22Rv1 (cell line): ENCODE measurements at regions not wholly inside any gene's neighbourhood (a gene's known extent, or its start where the extent isn't known, plus 50 kb on each side); places are given as distances from the start of the nearest gene placed in this dataset.

ENCODE experiments used
- H3K27ac ChIP-seq: fragments of 450-650 bp; 2 replicates; pipeline ENCODE4 v1.5.1; 2017
- ZFX ChIP-seq: fragments of 450-650 bp; IDR thresholded peaks from 2 replicates; pipeline ENCODE4 v1.6.1; 2017; ENCODE audit warnings: antibody characterized with exemption, borderline replicate concordance
- TF ChIP-seq, protein P1 (sequence below): fragments of 450-650 bp; IDR thresholded peaks from 2 replicates; pipeline ENCODE4 v1.5.1; 2017; ENCODE audit warnings: mild to moderate bottlenecking

DNA sequence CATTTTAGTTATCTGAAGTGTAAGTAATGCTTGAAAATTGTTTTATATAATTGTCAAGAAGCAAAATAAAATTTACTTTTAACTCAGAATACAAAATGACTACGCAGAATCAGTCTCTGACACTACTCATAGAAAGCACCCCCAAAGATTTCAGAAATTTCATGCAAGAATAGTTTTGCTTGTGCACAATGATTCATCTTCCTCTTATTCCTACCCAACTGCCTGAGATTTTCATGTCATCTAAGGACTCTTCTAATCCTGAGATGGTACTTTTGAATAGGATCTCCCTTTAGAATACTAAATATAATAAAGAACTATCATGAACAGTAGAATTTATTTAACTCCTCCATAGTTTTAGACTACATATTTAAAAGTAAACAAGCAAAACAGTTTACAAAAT is 485.3 kb upstream of the MGAT4C start:
- no peak overlapping the region for H3K27ac ChIP-seq
- TF ChIP-seq ZFX, result no peak
- TF ChIP-seq, protein P1, sequence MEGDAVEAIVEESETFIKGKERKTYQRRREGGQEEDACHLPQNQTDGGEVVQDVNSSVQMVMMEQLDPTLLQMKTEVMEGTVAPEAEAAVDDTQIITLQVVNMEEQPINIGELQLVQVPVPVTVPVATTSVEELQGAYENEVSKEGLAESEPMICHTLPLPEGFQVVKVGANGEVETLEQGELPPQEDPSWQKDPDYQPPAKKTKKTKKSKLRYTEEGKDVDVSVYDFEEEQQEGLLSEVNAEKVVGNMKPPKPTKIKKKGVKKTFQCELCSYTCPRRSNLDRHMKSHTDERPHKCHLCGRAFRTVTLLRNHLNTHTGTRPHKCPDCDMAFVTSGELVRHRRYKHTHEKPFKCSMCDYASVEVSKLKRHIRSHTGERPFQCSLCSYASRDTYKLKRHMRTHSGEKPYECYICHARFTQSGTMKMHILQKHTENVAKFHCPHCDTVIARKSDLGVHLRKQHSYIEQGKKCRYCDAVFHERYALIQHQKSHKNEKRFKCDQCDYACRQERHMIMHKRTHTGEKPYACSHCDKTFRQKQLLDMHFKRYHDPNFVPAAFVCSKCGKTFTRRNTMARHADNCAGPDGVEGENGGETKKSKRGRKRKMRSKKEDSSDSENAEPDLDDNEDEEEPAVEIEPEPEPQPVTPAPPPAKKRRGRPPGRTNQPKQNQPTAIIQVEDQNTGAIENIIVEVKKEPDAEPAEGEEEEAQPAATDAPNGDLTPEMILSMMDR, result no peak

DNA sequence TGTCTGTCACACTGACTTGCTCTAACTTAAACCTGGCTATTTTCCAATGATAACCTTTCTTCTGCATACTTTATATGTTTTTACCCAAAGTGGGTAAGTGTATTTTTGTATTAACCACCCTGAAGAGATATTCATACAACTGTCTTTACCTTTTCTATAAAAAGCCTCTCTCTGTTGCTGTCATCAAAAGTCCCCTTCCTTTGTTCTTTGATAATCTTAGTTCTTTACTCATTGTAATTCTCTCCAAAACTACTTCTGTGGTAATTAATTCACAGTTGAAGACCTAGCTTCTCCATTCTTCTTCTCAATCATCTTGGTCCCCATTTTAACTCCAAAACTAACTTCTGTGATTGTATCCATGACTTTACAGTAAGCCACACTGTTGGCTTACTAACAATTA is 479.7 kb upstream of the MGAT4C start:
- no peak for TF ChIP-seq ZFX
- TF ChIP-seq, protein P1, result no peak
- H3K27ac ChIP-seq, result no peak overlapping the region

DNA sequence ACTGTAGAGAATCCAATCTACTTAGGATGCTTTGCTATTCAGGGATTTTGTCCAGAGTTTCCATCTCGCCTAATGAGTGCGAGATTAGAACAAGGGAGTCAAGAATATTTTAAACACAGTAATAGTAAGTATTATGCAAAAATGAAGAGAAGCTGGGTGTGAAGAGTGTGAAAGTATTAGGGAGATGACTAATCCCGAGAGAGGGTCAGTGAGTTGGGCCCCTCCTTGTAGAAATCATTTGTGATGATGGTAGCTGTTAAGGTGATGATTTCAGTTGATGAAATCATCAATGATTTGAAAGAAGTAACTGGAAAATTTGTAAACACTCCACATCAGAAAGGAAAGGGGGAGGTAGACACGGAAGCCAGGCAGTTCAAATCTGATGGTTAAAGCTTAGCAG is 478.9 kb upstream of the MGAT4C start:
- no peak for TF ChIP-seq ZFX
- TF ChIP-seq, protein P1, result no peak
- H3K27ac ChIP-seq, result no peak overlapping the region

DNA sequence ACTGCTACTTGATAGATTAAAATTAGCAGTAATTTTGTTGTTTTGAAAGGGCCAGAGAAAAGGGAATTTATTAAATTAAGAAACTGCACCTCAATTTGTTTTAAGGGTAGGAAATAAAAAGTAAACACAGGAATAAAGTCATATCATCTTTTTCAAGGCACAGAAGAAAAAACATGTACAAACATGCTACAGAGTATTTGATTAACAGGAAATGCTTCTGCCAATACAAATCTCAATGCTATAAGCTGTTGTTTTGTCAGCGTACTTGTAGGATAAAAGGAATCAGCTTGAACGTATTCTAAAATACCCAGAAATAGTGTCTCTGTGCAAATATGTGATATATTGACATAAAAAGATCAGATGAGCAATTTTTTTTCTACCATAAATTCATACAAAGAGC is 474.0 kb upstream of the MGAT4C start:
- H3K27ac ChIP-seq, result no peak overlapping the region
- TF ChIP-seq, protein P1, result no peak
- no peak for TF ChIP-seq ZFX

DNA sequence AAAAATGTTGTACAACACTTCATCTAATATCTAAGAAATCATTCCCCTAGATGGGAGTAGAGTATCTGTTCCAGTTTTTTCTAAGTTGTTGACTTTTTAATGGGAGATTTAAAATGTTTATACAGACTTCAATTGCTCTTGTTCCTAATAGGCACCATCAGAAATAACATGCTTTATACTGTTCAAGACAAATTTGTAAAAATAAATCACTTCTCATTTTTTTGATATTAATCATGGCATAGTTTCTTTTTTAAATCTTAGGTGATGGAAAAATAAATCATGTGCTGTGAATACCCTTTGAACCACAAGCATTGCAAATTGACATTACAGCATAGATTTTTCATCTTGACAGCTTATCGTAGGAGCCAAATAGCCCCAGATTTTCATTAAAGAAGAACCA is 473.5 kb upstream of the MGAT4C start:
- no peak overlapping the region for H3K27ac ChIP-seq
- TF ChIP-seq, protein P1, result no peak
- TF ChIP-seq ZFX, result no peak

DNA sequence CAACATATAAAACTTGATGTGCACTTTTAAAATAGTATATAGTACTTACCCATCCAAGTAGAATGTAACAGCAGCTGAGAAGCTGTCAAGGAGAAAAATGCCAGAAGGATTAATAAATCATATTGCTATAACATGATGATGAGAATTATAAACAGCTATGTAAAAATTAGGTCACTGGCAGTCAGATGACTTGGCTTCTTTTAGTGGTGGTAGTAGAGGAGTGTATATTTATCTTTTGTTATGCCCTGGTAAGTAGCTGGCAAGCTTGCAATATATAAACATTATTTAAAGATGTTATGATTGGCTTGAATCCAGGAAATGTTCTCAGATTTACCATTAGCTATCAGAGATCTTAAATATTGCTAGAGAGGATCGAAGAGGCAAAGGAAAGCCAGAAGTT is 471.0 kb upstream of the MGAT4C start:
- H3K27ac ChIP-seq, result peak overlapping the region; percentile 25
- TF ChIP-seq, protein P1, result no peak
- no peak for TF ChIP-seq ZFX

DNA sequence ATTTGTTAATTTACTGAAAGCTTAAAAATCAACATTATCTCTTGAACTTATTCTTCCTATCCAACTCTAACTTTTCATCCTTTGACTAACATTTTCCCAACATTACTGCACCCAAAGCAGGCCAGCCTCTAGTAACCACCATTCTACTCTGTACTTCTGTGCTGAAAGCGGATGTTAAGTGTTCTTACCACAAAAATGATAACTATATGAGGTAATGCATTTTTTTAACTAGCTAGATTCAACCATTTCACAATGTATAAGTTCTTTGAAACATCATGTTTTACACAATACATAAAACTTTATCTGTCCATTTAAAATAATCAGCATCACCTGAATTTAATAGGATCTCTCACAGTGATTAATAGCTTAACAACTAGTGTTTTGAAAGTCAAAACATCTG is 468.5 kb upstream of the MGAT4C start:
- H3K27ac ChIP-seq, result no peak overlapping the region
- no peak for TF ChIP-seq ZFX
- TF ChIP-seq, protein P1, result no peak
